Stimulated activated CD8-positive, alpha-beta memory T cell treated with anti-CD3 and anti-CD28 coated beads, Interleukin-4, amount 100 ng/mL, for 4 hours (primary cell): ENCODE measurements at regions not wholly inside any gene's neighbourhood (a gene's known extent, or its start where the extent isn't known, plus 50 kb on each side); places are given as distances from the start of the nearest gene placed in this dataset.

Source experiments
- DNase-seq, 2 donors: peaks; one replicate each; pipeline ENCODE4 v3.0.0-alpha.2; 2020; ENCODE audit warnings: low read depth in 2 of 2, low spot score in 1 of 2

DNA sequence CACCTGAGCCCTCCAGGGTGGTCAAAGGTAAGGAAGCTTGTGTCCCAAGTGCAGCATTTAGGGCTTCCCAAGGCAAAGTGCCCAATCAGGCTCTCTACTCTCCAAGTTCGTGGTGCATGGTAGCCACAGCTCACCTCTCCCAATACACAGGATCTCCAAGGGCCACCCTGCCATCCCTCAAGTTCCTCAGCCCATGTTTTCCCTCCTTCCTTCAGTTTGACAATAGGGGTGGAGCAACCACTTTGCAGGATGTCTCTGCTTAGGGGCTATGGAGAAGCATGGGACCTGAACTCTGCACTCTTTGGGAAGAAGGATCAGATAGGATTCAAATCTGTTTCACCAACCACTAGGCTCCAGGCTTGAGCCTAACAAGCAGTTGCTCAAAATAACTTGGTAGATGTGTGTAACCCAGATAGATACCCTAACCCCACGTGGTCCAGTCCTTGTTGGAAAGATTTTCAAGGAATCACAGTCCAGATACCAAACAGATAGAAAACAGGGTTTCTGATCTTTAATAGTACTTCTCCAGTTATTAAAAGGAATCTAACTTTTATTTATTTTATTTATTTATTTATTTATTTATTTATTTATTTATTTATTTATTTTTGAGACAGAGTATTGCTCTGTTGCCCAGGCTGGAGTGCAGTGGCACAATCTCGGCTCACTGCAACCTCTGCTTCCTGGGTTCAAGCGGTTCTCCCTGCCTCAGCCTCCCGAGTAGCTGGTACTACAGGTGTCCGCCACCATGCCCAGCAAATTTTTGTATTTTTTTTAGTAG, 248.1 kb downstream of the CTTN start:
- DNase-seq: no peak

DNA sequence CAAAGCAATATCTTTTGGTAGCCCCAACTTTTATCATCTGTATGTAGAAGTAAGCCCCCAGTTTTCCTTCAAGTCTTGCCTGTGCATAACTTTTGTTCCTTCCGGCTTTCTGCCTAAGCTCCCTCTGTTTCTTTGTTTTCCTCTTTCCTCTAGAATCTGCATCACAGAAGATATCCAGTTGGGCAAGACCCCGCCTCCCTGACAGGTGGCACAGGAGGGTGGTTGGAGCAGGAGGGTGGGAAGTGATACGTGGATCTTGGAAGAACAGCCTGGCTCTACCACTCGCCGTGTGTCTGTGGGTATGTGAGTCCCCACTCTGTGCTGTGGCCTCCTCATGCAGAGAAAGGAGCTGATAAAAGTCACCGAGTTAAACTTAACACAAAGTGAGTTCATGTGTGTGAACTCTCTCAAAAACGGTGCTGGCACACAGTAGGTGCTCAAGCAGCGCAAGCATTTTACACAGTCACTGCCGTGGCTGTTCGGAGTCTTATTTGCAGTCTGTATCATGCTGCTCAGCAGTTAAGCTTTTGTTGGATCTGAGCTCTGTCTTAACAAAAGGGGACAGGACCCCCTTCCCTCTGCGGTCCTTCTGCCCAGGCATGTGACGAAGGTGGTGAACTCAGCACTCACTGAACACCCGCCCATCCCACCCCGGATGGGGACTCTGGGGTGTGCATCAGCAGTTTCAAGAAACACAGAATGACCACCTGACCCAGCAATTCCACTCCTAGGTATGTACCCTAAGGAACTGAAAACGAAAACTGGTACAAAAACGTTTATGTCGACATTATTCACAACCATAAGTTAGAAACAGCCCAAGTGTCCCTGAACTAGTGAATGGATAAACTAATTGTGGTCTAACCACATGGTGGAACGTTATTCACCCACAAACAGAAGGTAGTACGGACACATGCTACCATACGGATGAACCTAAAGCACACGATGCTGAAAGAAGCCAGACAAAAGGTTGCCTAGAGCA, 249.1 kb downstream of the CTTN start:
- DNase-seq: no peak

GRCh38 chr11:70650075-70650909, 252.0 kb downstream of the CTTN start:
- DNase-seq: no peak

DNA sequence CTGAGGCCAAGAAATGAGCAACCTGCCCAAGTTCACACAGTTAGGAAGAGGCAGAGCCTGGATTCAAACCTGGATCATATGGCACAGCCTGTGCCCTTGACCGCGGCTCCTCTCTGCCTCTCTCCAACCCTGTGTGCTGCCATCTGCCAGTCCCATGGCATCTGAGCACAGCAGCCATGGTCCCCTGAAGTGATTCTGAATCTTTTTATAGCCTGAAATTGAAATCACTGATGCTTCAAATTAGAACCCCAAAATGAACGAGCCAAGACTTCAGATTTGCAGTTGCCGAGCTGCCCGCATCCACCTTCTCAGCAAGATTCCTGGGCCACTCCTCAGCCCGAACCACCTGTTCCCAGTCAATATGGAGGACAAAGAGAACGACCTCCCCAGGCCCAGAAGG, 252.7 kb downstream of the CTTN start:
- no peak for DNase-seq

GRCh38 chr11:70654016-70654415, 255.7 kb downstream of the CTTN start:
- DNase-seq: no peak

DNA sequence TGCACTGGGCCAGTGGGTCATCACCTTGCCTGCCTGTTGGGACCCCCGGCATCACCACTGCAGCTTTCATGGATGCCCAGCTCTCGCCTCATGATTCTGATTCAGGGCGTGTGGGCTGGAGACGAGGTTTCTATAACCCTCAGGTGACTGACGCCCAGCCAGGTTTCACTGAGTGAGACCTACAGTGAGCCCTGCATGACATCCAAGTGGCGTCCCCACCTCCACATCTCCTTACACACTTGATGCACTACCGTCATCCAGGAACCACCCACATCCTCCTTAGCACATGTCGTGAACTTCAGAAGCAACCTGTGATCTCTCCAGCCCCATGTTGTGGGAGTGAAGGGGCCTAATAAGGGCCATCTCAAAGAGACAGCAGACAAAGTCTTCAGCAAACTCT, 257.5 kb downstream of the CTTN start:
- DNase-seq: no peak

DNA sequence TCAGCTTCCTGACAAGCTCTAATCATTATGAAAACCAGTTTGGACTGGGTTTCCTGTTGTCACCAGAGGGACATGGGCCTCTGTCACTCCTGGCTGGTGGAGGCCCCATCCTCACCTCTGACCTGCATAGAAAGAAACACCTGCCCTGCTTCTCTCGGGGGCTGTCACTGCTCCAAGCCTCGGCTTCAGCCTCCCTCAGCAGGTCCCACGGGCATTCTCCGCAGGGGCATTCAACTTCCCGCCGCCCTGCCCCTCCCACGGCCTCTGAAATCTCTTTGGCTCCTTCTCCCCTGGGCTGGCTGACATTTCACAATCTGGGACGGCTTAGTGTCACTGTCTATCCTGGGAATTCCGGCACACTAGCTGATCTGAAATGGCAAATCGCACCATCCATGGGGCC, 257.9 kb downstream of the CTTN start:
- no peak for DNase-seq

- DNase-seq: no peak
Observed at GRCh38 chr11:70660059-70660888, 261.9 kb downstream of the CTTN start.

- DNase-seq: no peak
Observed at GRCh38 chr11:70660889-70661197, 262.5 kb downstream of the CTTN start.

GRCh38 chr11:70661761-70662501, 263.6 kb downstream of the CTTN start:
- DNase-seq: no peak

GRCh38 chr11:70662691-70663098, 264.4 kb downstream of the CTTN start:
- no peak for DNase-seq

GRCh38 chr11:70663815-70664214, 265.5 kb downstream of the CTTN start:
- DNase-seq: no peak

- DNase-seq: no peak
Observed at GRCh38 chr11:70666311-70666710, 268.0 kb downstream of the CTTN start.

DNA sequence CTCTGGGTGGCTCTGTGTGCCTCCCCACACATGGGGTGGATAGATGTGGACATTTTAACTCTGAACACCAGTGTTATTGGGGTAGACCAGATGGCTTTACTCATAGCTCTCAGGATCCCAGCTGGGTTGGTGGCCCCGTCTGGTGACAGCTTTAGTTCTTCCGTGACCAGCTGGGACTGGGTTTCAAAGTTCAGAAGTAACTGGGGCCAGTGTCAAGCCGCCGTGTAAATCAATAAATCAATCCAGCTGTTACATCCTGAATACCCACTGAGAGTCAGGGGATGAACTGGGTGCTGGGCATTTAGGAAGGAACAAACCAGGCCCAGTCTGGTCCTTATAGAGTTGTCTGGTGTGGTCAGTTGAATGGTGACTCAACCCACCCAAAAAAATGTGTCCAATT, 269.4 kb downstream of the CTTN start:
- no peak for DNase-seq

- DNase-seq: no peak
Observed at GRCh38 chr11:70668204-70669202, 270.2 kb downstream of the CTTN start.

GRCh38 chr11:70669281-70669680, 271.0 kb downstream of the CTTN start:
- DNase-seq: no peak

DNA sequence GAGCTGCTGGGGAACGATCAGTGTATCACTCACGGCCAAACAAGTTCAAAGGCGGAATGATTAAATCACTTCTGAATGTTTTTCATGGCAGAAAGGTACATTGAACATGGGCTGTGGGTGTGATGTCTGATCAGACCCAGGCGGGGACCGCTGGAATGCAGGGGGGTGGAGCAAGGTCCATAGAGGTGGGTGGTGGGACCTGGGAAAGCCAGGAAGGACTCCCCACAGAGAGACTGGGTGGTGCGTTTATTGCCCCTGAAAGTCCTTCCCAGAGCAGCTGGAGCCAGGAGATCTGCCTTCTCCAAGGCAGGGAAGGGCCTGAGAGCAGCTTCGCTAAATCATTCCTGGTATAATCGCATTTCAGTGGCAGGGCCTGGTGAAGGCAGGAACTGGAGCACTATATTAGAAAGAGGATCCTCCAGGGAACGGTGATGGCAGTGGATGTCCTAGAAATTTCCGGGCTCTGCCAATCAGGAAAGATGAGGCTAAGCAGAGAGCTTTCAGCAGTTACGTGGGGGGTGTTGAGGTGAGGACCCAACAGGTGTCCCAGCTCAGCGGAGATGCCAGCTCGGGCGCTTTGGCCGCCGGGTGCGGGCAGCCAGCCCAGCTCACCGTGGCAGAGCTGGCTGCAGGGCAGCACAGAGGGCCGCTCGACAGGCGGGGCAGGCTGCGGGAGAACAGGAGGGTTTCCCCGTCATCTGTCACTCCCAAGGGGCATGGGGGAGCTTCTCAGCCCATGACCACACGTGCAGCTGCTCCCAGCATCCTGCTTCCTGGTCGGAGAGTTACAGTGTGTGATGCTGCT, 271.7 kb downstream of the CTTN start:
- no peak for DNase-seq

DNA sequence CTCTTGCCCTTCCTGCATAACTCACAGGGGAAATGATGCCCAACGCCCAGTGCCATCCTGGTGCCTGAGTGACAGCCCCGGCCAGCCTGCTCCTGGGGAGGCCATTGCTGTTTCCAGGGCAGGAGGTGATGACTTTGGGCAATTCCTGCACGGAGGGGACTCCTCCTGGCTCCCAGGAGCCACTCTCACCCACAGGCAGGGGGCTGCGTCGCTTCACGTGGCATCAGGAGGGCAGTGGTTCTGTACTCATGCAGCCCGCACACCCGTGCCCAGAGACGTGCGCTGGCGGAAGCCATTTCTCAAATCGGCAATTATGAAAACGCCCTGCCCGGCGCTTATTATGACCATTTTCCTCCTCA, 272.3 kb downstream of the CTTN start:
- DNase-seq: no peak
